ENCODE measurements at regions not wholly inside any gene's neighbourhood (a gene's known extent, or its start where the extent isn't known, plus 50 kb on each side); places are given as distances from the start of the nearest gene placed in this dataset.
"Not testable (repeated sequence)": the region's sequence is repeated elsewhere in the genome, so short reads cannot be mapped to it uniquely, and the experiment has no call there.

DNA sequence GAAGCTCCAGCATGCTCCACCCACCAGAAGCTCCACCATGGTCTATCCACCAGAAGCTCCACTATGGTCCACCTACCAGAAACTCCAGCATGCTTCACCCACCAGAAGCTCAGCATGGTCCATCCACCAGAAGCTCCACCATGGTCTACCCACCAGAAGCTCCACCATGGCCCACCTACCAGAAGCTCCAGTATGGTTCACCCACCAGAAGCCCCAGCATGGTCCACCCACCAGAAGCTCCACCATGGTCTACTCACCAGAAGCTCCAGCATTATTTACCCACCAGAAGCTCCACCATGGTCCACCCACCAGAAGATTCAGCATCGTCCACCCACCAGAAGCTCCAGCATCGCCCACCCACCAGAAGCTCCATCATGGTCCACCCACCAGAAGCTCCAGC is 4490.2 kb upstream of the OR11H1 start:
- not testable (repeated sequence) for TF ChIP-seq CTCF, POLR2A (IDR thresholded peaks at IDR 0.05)
